ENCODE measurements at regions not wholly inside any gene's neighbourhood (a gene's known extent, or its start where the extent isn't known, plus 50 kb on each side); places are given as distances from the start of the nearest gene placed in this dataset.

GRCh38 chr2:217001740-217002139 is 141.9 kb upstream of the TNP1 start:
- H3K4me3 ChIP-seq (replicated peaks; ENCODE audit: low read depth, low read length), result no peak overlapping the region
- no peak for TF ChIP-seq CTCF (IDR thresholded peaks at IDR 0.05; ENCODE audit: low read length, missing control alignments)
- no peak for DNase-seq (ENCODE audit: low read depth)

GRCh38 chr2:217000406-217000805 is 140.5 kb upstream of the TNP1 start:
- DNase-seq (ENCODE audit: low read depth), result no peak
- H3K4me3 ChIP-seq (replicated peaks; ENCODE audit: low read depth, low read length), result no peak overlapping the region
- no peak for TF ChIP-seq CTCF (IDR thresholded peaks at IDR 0.05; ENCODE audit: low read length, missing control alignments)

GRCh38 chr2:216996279-216996845 is 136.5 kb upstream of the TNP1 start:
- no peak for DNase-seq (ENCODE audit: low read depth)
- no peak for TF ChIP-seq CTCF (IDR thresholded peaks at IDR 0.05; ENCODE audit: low read length, missing control alignments)

GRCh38 chr2:216994353-216994854 is 134.5 kb upstream of the TNP1 start:
- no peak overlapping the region for H3K4me3 ChIP-seq (replicated peaks; ENCODE audit: low read depth, low read length)
- DNase-seq (ENCODE audit: low read depth), result no peak
- TF ChIP-seq CTCF (IDR thresholded peaks at IDR 0.05; ENCODE audit: low read length, missing control alignments), result no peak

More at GRCh38 chr2:216996279-216996845, 136.5 kb upstream of the TNP1 start:
- no peak overlapping the region for H3K4me3 ChIP-seq (replicated peaks; ENCODE audit: low read depth, low read length)

- no peak for TF ChIP-seq CTCF (IDR thresholded peaks at IDR 0.05; ENCODE audit: low read length, missing control alignments)
- no peak overlapping the region for H3K4me3 ChIP-seq (replicated peaks; ENCODE audit: low read depth, low read length)
- no peak for DNase-seq (ENCODE audit: low read depth)
Observed at GRCh38 chr2:216992056-216992675, 132.3 kb upstream of the TNP1 start.

- no peak for TF ChIP-seq CTCF (IDR thresholded peaks at IDR 0.05; ENCODE audit: low read length, missing control alignments)
Observed at GRCh38 chr2:216991563-216991962, 131.7 kb upstream of the TNP1 start.

More at GRCh38 chr2:216991563-216991962, 131.7 kb upstream of the TNP1 start:
- peak; percentile 6 for DNase-seq (ENCODE audit: low read depth)
- no peak overlapping the region for H3K4me3 ChIP-seq (replicated peaks; ENCODE audit: low read depth, low read length)

Measured in fibroblast of pulmonary artery (primary cell).